Fibroblast of pulmonary artery (primary cell): ENCODE measurements at regions not wholly inside any gene's neighbourhood (a gene's known extent, or its start where the extent isn't known, plus 50 kb on each side); places are given as distances from the start of the nearest gene placed in this dataset.

Experiments
- DNase-seq: peaks from one replicate; pipeline ENCODE4 v3.0.0-alpha.2; 2010; ENCODE audit warnings: low read depth
- H3K4me3 ChIP-seq: replicated peaks from 2 replicates; pipeline ENCODE4 v1.5.1; 2011; ENCODE audit warnings: low read depth, mild to moderate bottlenecking, control low read depth, low read length, moderate library complexity
- TF ChIP-seq, protein P1 (sequence below): IDR thresholded peaks from 2 replicates; pipeline ENCODE4 v1.5.1; 2011; ENCODE audit warnings: mild to moderate bottlenecking, control low read depth, low read length, inconsistent platforms; ENCODE audit errors: missing control alignments

DNA sequence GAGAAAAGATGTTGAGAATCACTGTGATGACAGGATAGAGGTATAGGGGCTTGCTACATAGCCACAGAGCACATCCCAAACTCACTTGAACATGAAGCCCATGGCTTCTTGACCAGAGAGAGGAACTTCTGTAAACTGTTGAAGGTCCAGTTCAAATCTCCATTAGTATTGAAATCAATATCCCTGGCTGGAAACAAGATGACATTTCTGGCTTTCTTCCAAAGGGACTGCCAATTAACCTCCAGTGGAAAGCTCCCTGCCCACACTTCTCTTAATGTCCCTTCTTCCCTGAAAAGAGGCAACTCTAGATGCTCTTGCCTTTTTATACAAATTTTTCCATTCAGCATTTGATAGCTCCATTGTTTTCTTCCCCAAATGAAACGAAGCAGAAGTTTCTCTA lies 612.1 kb downstream of the EBF1 start:
- TF ChIP-seq, protein P1, sequence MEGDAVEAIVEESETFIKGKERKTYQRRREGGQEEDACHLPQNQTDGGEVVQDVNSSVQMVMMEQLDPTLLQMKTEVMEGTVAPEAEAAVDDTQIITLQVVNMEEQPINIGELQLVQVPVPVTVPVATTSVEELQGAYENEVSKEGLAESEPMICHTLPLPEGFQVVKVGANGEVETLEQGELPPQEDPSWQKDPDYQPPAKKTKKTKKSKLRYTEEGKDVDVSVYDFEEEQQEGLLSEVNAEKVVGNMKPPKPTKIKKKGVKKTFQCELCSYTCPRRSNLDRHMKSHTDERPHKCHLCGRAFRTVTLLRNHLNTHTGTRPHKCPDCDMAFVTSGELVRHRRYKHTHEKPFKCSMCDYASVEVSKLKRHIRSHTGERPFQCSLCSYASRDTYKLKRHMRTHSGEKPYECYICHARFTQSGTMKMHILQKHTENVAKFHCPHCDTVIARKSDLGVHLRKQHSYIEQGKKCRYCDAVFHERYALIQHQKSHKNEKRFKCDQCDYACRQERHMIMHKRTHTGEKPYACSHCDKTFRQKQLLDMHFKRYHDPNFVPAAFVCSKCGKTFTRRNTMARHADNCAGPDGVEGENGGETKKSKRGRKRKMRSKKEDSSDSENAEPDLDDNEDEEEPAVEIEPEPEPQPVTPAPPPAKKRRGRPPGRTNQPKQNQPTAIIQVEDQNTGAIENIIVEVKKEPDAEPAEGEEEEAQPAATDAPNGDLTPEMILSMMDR: no peak
- no peak overlapping the region for H3K4me3 ChIP-seq
- no peak for DNase-seq

DNA sequence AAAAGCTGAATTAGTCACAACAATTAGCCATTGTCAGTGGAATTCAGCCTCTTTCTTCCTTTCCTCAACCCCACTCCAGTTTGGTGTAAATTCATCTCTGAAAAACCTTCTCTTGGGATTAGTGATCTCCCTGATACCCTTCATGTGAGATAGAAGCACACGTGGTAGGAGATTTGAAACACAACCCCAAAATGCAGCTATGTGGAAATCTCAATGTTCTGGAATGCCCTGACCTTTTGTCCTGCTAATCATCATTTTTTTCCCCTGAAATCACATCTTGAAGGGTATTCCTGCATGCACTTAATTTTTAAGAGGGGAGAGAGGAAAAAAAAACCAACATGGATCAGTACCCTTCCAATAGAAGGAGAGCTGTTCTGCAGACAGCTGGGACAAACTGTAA lies 612.6 kb downstream of the EBF1 start:
- TF ChIP-seq, protein P1: no peak

DNA sequence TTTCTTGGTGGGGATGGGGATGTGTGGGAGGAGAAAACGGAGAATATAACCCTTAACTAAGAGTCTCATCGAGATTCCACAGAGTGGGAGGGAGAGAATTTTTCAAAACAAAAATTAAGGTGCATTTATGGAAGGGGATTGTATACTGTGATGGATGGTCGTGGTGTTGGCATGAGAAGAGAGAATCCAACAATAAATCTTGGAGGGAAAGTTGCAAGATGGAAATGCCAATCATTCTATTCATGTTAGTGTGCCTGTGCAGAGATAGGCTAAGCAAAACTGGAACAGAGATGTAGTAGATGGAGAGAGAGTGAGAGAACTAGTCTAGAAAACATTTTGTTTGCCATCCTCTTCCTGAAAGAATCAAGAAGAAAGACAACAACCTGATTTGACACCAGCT lies 613.1 kb downstream of the EBF1 start:
- TF ChIP-seq, protein P1: no peak
- no peak overlapping the region for H3K4me3 ChIP-seq
- DNase-seq: no peak

More for the DNA sequence above, 612.6 kb downstream of the EBF1 start:
- no peak overlapping the region for H3K4me3 ChIP-seq
- no peak for DNase-seq

DNA sequence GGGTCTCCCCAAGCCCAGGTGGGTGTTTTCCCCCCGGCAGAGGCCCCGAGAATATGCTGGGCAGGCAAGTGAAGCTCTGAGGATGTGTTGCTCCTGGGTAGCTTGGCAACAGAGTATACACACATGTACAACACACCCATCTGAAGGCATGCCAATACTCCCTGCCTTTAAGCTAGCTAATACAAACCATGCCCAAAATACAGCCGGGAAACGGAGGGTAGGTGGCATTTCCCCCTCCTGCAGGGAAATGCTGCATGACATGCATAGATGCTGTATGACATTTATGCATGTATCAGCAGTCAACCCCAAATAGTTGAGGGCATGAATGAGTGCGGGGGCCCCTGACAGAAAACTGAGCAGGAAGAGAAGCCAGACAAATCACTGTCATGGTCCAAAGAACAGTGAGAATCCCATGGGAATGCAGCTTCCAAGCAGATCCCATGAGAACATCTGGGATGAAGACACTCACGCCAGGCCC lies 614.1 kb downstream of the EBF1 start:
- no peak for DNase-seq
- TF ChIP-seq, protein P1: no peak
- no peak overlapping the region for H3K4me3 ChIP-seq

DNA sequence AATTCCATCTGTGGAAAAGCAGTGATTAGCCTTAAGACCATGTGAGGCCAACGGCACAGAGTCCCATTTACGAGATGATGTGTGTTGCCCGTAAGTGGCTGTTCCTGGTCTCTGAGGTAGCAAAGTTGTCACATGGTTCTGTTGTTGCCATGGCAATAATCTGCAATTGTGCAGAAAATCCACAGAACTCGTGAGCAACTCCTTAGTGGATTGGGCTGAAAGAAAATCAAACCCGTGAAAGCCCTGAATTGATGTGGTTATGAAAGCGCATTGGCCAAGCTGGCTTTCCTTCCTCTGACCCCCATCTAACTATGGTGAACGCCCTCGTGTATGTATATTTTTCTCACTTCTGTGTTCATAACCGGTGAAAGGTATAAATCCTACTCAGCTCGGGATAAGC lies 614.7 kb downstream of the EBF1 start:
- DNase-seq: no peak
- no peak overlapping the region for H3K4me3 ChIP-seq
- TF ChIP-seq, protein P1: no peak

DNA sequence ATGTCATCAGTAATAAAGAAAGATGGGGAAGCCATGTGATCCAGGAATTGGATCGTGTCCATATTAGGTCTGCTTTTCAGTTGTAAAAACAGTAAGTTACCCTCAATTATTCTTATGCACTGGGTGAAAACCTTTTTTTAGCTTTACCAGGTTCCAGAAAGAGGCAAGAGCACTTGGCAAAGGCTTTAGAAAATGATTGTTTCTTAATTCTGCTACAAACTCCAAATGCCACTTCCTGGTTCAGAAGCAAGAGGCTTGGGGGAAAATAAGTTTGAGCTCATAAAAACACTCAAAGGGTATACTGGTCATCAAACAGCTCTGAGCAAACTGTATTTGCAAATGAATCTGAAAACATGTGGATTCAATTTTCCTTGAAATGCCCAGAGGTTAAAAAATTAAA lies 615.6 kb downstream of the EBF1 start:
- no peak for DNase-seq
- no peak overlapping the region for H3K4me3 ChIP-seq
- TF ChIP-seq, protein P1: no peak

DNA sequence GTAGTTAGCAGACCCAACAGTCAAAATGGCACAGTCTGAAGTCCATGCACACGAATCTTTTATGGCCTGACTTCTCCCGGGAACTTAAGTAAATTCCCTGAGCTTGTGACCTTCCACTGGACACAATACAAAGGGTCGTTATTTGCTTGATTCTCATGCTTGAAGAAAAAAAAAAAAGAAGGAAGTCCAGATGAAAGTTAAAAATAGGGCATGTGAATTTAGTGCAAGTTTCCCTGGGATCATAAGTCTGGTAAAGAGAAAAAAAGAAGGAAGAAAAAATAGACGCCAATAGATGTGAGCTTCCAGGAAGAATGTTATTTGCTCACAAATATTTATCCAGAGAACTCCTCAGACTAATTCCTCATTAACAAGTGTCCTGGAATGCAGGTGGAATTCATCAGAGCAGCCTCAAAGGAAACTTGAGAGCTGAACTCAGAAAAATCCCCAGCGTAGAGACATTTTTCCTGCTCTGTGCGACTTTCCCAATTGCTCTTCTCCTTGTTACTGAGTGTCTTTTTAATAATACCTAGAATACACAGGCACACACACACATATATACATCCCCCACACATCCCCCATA lies 616.3 kb downstream of the EBF1 start:
- no peak for DNase-seq
- TF ChIP-seq, protein P1: no peak
- H3K4me3 ChIP-seq: no peak overlapping the region
